Transverse colon (tissue), 4 donors: ENCODE measurements at regions not wholly inside any gene's neighbourhood (a gene's known extent, or its start where the extent isn't known, plus 50 kb on each side); places are given as distances from the start of the nearest gene placed in this dataset.

ENCODE experiments used
- CTCF ChIP-seq, 5 experiments: fragments of 200-600 bp in 3 of 5; fragments of 450-650 bp in 2 of 5; sonication (generic) in 3 of 5; IDR thresholded peaks; 1 replicate in 2 of 5; 2 replicates in 3 of 5; pipeline ENCODE4 v1.5.1; 2016 to 2017; ENCODE audit warnings: antibody characterized with exemption in 5 of 5, inconsistent platforms in 3 of 5, mild to moderate bottlenecking in 2 of 5, moderate library complexity in 1 of 5
- EP300 ChIP-seq: sonication (generic); formaldehyde crosslinking; IDR thresholded peaks from one replicate; pipeline ENCODE4 v1.6.1; 2017; ENCODE audit warnings: antibody characterized with exemption, low read depth
- POLR2A ChIP-seq: fragments of 450-650 bp; IDR thresholded peaks from one replicate; pipeline ENCODE4 v1.6.1; 2016; ENCODE audit warnings: antibody characterized with exemption, mild to moderate bottlenecking, moderate library complexity
- POLR2AphosphoS5 ChIP-seq, 3 donors: sonication (generic); formaldehyde crosslinking; IDR thresholded peaks; one replicate each; pipeline ENCODE4 v1.6.1; 2016; ENCODE audit warnings: antibody characterized with exemption in 3 of 3

DNA sequence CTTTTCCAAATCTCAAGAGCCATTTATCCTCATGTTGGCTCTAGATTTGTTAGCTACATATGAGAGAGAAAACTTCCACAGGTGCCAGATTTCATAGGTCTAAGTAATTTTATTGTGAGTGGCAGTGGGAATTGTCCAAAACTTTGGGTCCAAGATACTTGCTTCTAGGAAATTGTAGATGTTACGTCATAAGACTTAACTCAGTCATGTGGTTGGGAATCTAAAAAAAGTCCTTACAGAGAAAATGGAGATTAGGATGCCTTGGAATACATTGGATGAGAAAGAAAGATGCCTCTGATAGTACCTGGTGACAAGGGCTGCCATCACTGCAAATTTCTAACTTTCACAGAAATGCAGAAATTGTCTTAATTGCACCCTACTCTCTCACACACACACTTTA, 506.5 kb downstream of the C4orf33 start:
- TF ChIP-seq CTCF (IDR thresholded peaks at IDR 0.05) (no peak), POLR2A (no peak), POLR2AphosphoS5 (IDR thresholded peaks at IDR 0.05) (no peak), EP300 (no peak)
